Keratinocyte (primary cell): ENCODE measurements at regions not wholly inside any gene's neighbourhood (a gene's known extent, or its start where the extent isn't known, plus 50 kb on each side); places are given as distances from the start of the nearest gene placed in this dataset.

Experiments
- DNase-seq: peaks from one replicate; pipeline ENCODE4 v3.0.0-alpha.2; 2011; ENCODE audit warnings: low read depth, missing footprints, low spot score
- FAIRE-seq: peaks from 2 replicates; lab custom pipeline; 2011; peaks lifted over from hg19 to GRCh38; lab: Jason Lieb, UNC
- H2AFZ ChIP-seq: 2 replicates; pipeline ENCODE4 v1.6.0; 2012; ENCODE audit warnings: low read length, control low read depth, inconsistent platforms; ENCODE audit not compliant: control insufficient read depth
- H3K27ac ChIP-seq: 2 replicates; pipeline ENCODE4 v1.5.1; 2011; ENCODE audit warnings: low read length; ENCODE audit not compliant: control insufficient read depth, insufficient read depth
- H3K27me3 ChIP-seq: 3 replicates; pipeline ENCODE4 v1.6.0; 2011; ENCODE audit warnings: low read length; ENCODE audit not compliant: control insufficient read depth, insufficient read depth; ENCODE audit errors: extremely low read depth
- H3K36me3 ChIP-seq, 2 experiments: 2 replicates in 1 of 2; 3 replicates in 1 of 2; pipeline ENCODE4 v1.5.1; 2011; ENCODE audit warnings: low read length in 2 of 2, mild to moderate bottlenecking in 1 of 2; ENCODE audit not compliant: control insufficient read depth in 2 of 2, insufficient read depth in 2 of 2; ENCODE audit errors: extremely low read depth in 1 of 2
- H3K4me1 ChIP-seq: 3 replicates; pipeline ENCODE4 v1.5.1; 2011; ENCODE audit warnings: low read length; ENCODE audit not compliant: control insufficient read depth, insufficient read depth; ENCODE audit errors: extremely low read depth
- H3K4me2 ChIP-seq: 3 replicates; pipeline ENCODE4 v1.6.0; 2011; ENCODE audit warnings: low read depth, low read length; ENCODE audit not compliant: control insufficient read depth, insufficient read depth; ENCODE audit errors: extremely low read depth
- H3K4me3 ChIP-seq, 3 experiments: fragments of 200-600 bp in 1 of 3; sonication (generic) in 1 of 3; 2 replicates in 2 of 3; 3 replicates in 1 of 3; pipeline ENCODE4 v1.5.1; 2011 to 2016; ENCODE audit warnings: low read length in 3 of 3, mild to moderate bottlenecking in 3 of 3, control low read depth in 2 of 3, inconsistent platforms in 1 of 3, low read depth in 1 of 3, mixed read lengths in 1 of 3, mixed run types in 1 of 3, moderate library complexity in 1 of 3; ENCODE audit not compliant: control insufficient read depth in 2 of 3, insufficient read depth in 2 of 3; ENCODE audit errors: extremely low read depth in 1 of 3
- H3K79me2 ChIP-seq: 2 replicates; pipeline ENCODE4 v1.6.0; 2012; ENCODE audit warnings: low read length; ENCODE audit not compliant: control insufficient read depth, insufficient read depth
- H3K9ac ChIP-seq: 3 replicates; pipeline ENCODE4 v1.6.0; 2011; ENCODE audit warnings: low read length; ENCODE audit not compliant: control insufficient read depth, insufficient read depth; ENCODE audit errors: extremely low read depth
- H3K9me1 ChIP-seq: 3 replicates; pipeline ENCODE4 v1.6.0; 2011; ENCODE audit warnings: low read length; ENCODE audit not compliant: control insufficient read depth, insufficient read depth; ENCODE audit errors: extremely low read depth
- H3K9me3 ChIP-seq: 2 replicates; pipeline ENCODE4 v1.5.1; 2012; ENCODE audit warnings: low read depth, low read length; ENCODE audit not compliant: control insufficient read depth
- H4K20me1 ChIP-seq: 3 replicates; pipeline ENCODE4 v1.6.0; 2011; ENCODE audit warnings: low read length; ENCODE audit not compliant: control insufficient read depth, insufficient read depth; ENCODE audit errors: extremely low read depth
- EZH2 ChIP-seq: IDR thresholded peaks from one replicate; pipeline ENCODE4 v1.6.1; 2012; ENCODE audit warnings: inconsistent platforms, mild to moderate bottlenecking, low read length, moderate library complexity
- dilution Hi-C: fragments of 300-500 bp; cut with MboI; formaldehyde crosslinking; loops from one replicate; pipeline ENCODE4 v1.7.0; 2020; ENCODE audit warnings: low sequenced_read_pairs; ENCODE audit not compliant: extremely low pct_ligation_motif_present
- TF ChIP-seq, protein P1 (sequence below), 3 experiments: IDR thresholded peaks in 1 of 3; conservative IDR thresholded peaks in 1 of 3; optimal IDR thresholded peaks in 1 of 3; 2 replicates in 2 of 3; 3 replicates in 1 of 3; pipeline versions ENCODE3 to v1.5.1; 2011; ENCODE audit warnings: low read length in 3 of 3, mild to moderate bottlenecking in 3 of 3, moderate library complexity in 2 of 3, control low read depth in 1 of 3, inconsistent platforms in 1 of 3; ENCODE audit not compliant: insufficient read depth in 2 of 3; ENCODE audit errors: extremely low read depth in 1 of 3

GRCh38 chr11:116119158-116119557, 614.9 kb upstream of the CADM1 start:
- FAIRE-seq: no peak
- no peak overlapping the region for H2AFZ ChIP-seq

DNA sequence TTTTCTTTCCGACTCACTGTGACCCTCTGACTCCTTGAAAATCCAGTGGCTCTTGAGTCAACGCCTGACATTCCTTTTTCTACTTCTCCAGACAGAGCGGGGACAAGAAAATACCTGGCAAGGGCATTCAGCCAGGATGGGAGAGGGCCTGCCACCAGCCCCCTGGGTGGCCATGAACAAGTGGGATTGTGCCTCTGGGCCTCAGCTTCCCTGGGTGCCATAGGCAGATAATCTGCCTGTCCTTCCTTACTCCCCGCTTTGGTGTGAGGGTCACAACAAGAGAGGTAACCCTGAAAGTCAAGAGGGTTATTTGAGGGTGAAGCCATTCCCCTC, 613.9 kb upstream of the CADM1 start:
- H3K9me3 ChIP-seq: no peaks in the 10 kb centered on the region
- dilution Hi-C loops: no loop called here
- no peaks in the 10 kb centered on the region for H3K4me1 ChIP-seq
- H3K36me3 ChIP-seq: no peaks in the 10 kb centered on the region
- no peak overlapping the region for H2AFZ ChIP-seq
- no peak for FAIRE-seq
- no peak for DNase-seq
- no peaks in the 10 kb centered on the region for H3K79me2 ChIP-seq
- H3K4me3 ChIP-seq: no peak overlapping the region
- no peaks in the 10 kb centered on the region for H3K27me3 ChIP-seq
- H3K27ac ChIP-seq: no peak overlapping the region
- no peaks in the 10 kb centered on the region for H4K20me1 ChIP-seq
- H3K4me2 ChIP-seq: no peak overlapping the region
- no peaks in the 10 kb centered on the region for H3K9me1 ChIP-seq
- TF ChIP-seq, protein P1, sequence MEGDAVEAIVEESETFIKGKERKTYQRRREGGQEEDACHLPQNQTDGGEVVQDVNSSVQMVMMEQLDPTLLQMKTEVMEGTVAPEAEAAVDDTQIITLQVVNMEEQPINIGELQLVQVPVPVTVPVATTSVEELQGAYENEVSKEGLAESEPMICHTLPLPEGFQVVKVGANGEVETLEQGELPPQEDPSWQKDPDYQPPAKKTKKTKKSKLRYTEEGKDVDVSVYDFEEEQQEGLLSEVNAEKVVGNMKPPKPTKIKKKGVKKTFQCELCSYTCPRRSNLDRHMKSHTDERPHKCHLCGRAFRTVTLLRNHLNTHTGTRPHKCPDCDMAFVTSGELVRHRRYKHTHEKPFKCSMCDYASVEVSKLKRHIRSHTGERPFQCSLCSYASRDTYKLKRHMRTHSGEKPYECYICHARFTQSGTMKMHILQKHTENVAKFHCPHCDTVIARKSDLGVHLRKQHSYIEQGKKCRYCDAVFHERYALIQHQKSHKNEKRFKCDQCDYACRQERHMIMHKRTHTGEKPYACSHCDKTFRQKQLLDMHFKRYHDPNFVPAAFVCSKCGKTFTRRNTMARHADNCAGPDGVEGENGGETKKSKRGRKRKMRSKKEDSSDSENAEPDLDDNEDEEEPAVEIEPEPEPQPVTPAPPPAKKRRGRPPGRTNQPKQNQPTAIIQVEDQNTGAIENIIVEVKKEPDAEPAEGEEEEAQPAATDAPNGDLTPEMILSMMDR (optimal IDR thresholded peaks at IDR 0.05 in 1 of 3, IDR thresholded peaks at IDR 0.05 in 1 of 3, conservative IDR thresholded peaks at IDR 0.05 in 1 of 3; ENCODE audit: extremely low read depth in 1 of 3, insufficient read depth in 2 of 3, low read length in 3 of 3): no peak
- no peak overlapping the region for H3K9ac ChIP-seq

More at GRCh38 chr11:116119158-116119557, 614.9 kb upstream of the CADM1 start:
- no peaks in the 10 kb centered on the region for H3K9me1 ChIP-seq
- no peak for DNase-seq
- dilution Hi-C loops: no loop called here
- no peak overlapping the region for H3K4me2 ChIP-seq
- H3K9me3 ChIP-seq: no peaks in the 10 kb centered on the region
- no peak for TF ChIP-seq EZH2
- TF ChIP-seq, protein P1 (optimal IDR thresholded peaks at IDR 0.05 in 1 of 3, IDR thresholded peaks at IDR 0.05 in 1 of 3, conservative IDR thresholded peaks at IDR 0.05 in 1 of 3; ENCODE audit: extremely low read depth in 1 of 3, insufficient read depth in 2 of 3, low read length in 3 of 3): no peak
- H3K4me3 ChIP-seq: no peak overlapping the region
- no peak overlapping the region for H3K9ac ChIP-seq
- no peaks in the 10 kb centered on the region for H3K27me3 ChIP-seq
- H4K20me1 ChIP-seq: no peaks in the 10 kb centered on the region
- H3K4me1 ChIP-seq: no peaks in the 10 kb centered on the region
- H3K79me2 ChIP-seq: no peaks in the 10 kb centered on the region
- no peak overlapping the region for H3K27ac ChIP-seq
- no peaks in the 10 kb centered on the region for H3K36me3 ChIP-seq
